Kidney (tissue), 13 donors: ENCODE measurements at regions not wholly inside any gene's neighbourhood (a gene's known extent, or its start where the extent isn't known, plus 50 kb on each side); places are given as distances from the start of the nearest gene placed in this dataset.

Experiments used
- DNase-seq, 5 donors: peaks; one replicate each; pipeline ENCODE4 v3.0.0-alpha.2; 2013 to 2020
- FAIRE-seq: peaks from 2 replicates; lab custom pipeline; 2012; peaks lifted over from hg19 to GRCh38; lab: Jason Lieb, UNC
- H3K27ac ChIP-seq, 2 donors: one replicate each; pipeline ENCODE4 v1.7.0; 2013; ENCODE audit warnings: low read depth in 2 of 2, low read length in 2 of 2, inconsistent platforms in 1 of 2
- H3K27me3 ChIP-seq: one replicate; pipeline ENCODE4 v1.7.1; 2013; ENCODE audit warnings: low read length, inconsistent platforms; ENCODE audit not compliant: control insufficient read depth, insufficient read depth
- H3K36me3 ChIP-seq, 3 donors: one replicate each; pipeline versions ENCODE4 v1.7.0 to v1.7.1; 2013; ENCODE audit warnings: low read length in 3 of 3, control low read depth in 1 of 3, inconsistent platforms in 1 of 3; ENCODE audit not compliant: insufficient read depth in 3 of 3, control insufficient read depth in 2 of 3
- H3K4me1 ChIP-seq, 3 donors: one replicate each; pipeline versions ENCODE4 v1.7.0 to v1.7.1; 2013; ENCODE audit warnings: low read length in 3 of 3, inconsistent platforms in 1 of 3, low read depth in 1 of 3; ENCODE audit not compliant: control insufficient read depth in 2 of 3, insufficient read depth in 2 of 3
- H3K4me3 ChIP-seq, 3 donors: one replicate each; pipeline versions ENCODE4 v1.7.0 to v1.8.1; 2013; ENCODE audit warnings: low read length in 3 of 3, control low read depth in 1 of 3, inconsistent platforms in 1 of 3
- H3K9ac ChIP-seq, 3 donors: one replicate each; pipeline versions ENCODE4 v1.7.0 to v1.7.1; 2013; ENCODE audit warnings: low read length in 3 of 3, control low read depth in 1 of 3, inconsistent platforms in 1 of 3
- H3K9me3 ChIP-seq, 3 donors: one replicate each; pipeline versions ENCODE4 v1.7.0 to v1.7.1; 2013; ENCODE audit warnings: low read length in 3 of 3, control low read depth in 1 of 3, inconsistent platforms in 1 of 3; ENCODE audit not compliant: control insufficient read depth in 2 of 3, insufficient read depth in 1 of 3
- CTCF ChIP-seq: IDR thresholded peaks from 3 replicates; pipeline ENCODE4 v1.5.1; 2012; ENCODE audit warnings: mild to moderate bottlenecking, moderate library complexity, borderline replicate concordance; ENCODE audit not compliant: insufficient read depth; ENCODE audit errors: extremely low read depth
- intact Hi-C: fragments of 100-400 bp; cut with DNase I; formaldehyde crosslinking; loops from one replicate; pipeline ENCODE4 v1.11.1; 2022
- donor health status: control.
- donor health status: control.
- donor health status: control.
- donor health status: control.
- donor health status: control.
- donor health status: DM: yes; HTN: yes; CAD: no.
- donor health status: Normal renal cell carcinoma (clear cell type).

- H3K4me1 ChIP-seq: no peaks in the 10 kb centered on the region
- FAIRE-seq (no peak), DNase-seq (no peak)
- H3K9me3 ChIP-seq: no peaks in the 10 kb centered on the region
- no peak for TF ChIP-seq CTCF
- intact Hi-C loops: no loop called here
- H3K36me3 ChIP-seq: no peaks in the 10 kb centered on the region
- H3K9ac ChIP-seq: no peak overlapping the region
- H3K27me3 ChIP-seq: no peaks in the 10 kb centered on the region
- H3K27ac ChIP-seq: no peak overlapping the region
- H3K4me3 ChIP-seq: no peak overlapping the region
Measured at GRCh38 chr3:168489301-168489700, 393.6 kb upstream of the GOLIM4 start.

GRCh38 chr3:168485936-168486335 lies 390.2 kb upstream of the GOLIM4 start:
- no peak for FAIRE-seq
- Histone ChIP-seq H3K27me3 (no peaks in the 10 kb centered on the region), H3K9ac (no peak overlapping the region), H3K36me3 (no peaks in the 10 kb centered on the region), H3K4me3 (no peak overlapping the region), H3K4me1 (no peaks in the 10 kb centered on the region), H3K27ac (no peak overlapping the region), H3K9me3 (no peaks in the 10 kb centered on the region)
- no peak for TF ChIP-seq CTCF
- no peak for DNase-seq
- intact Hi-C loops: no loop called here

- Histone ChIP-seq H3K9ac (no peak overlapping the region), H3K27ac (no peak overlapping the region), H3K4me3 (no peak overlapping the region), H3K36me3 (no peaks in the 10 kb centered on the region), H3K27me3 (no peaks in the 10 kb centered on the region), H3K9me3 (no peaks in the 10 kb centered on the region), H3K4me1 (no peaks in the 10 kb centered on the region)
- no peak for DNase-seq
- no peak for TF ChIP-seq CTCF
- no peak for FAIRE-seq
- intact Hi-C loops: no loop called here
Measured at GRCh38 chr3:168476360-168476980, 380.7 kb upstream of the GOLIM4 start.

- FAIRE-seq (no peak), DNase-seq (no peak)
- Histone ChIP-seq H3K27me3 (no peaks in the 10 kb centered on the region), H3K9me3 (no peaks in the 10 kb centered on the region), H3K9ac (no peak overlapping the region), H3K4me3 (no peak overlapping the region), H3K27ac (no peak overlapping the region), H3K4me1 (no peaks in the 10 kb centered on the region), H3K36me3 (no peaks in the 10 kb centered on the region)
- TF ChIP-seq CTCF: no peak
- intact Hi-C loops: no loop called here
Measured at GRCh38 chr3:168475704-168476103, 380.0 kb upstream of the GOLIM4 start.
